Activated CD8-positive, alpha-beta memory T cell treated with anti-CD3 and anti-CD28 coated beads for 48 hours (primary cell): ENCODE measurements at regions not wholly inside any gene's neighbourhood (a gene's known extent, or its start where the extent isn't known, plus 50 kb on each side); places are given as distances from the start of the nearest gene placed in this dataset.

ENCODE experiments used
- DNase-seq, 3 experiments: peaks; one replicate each; pipeline ENCODE4 v3.0.0-alpha.2; 2020; ENCODE audit warnings: low read depth in 2 of 3, low spot score in 2 of 3

- no peak for DNase-seq
Measured at GRCh38 chrX:20393944-20394343, 127.2 kb upstream of the RPS6KA3 start.

GRCh38 chrX:20388594-20388993, 121.9 kb upstream of the RPS6KA3 start:
- DNase-seq: no peak

GRCh38 chrX:20383477-20383876, 116.8 kb upstream of the RPS6KA3 start:
- no peak for DNase-seq

- no peak for DNase-seq
Measured at GRCh38 chrX:20382518-20383297, 116.0 kb upstream of the RPS6KA3 start.

GRCh38 chrX:20382082-20382481, 115.4 kb upstream of the RPS6KA3 start:
- DNase-seq: no peak

GRCh38 chrX:20378233-20378920, 111.7 kb upstream of the RPS6KA3 start:
- no peak for DNase-seq

GRCh38 chrX:20374900-20375438, 108.3 kb upstream of the RPS6KA3 start:
- no peak for DNase-seq

GRCh38 chrX:20374450-20374849, 107.7 kb upstream of the RPS6KA3 start:
- no peak for DNase-seq

- DNase-seq: no peak
Measured at GRCh38 chrX:20373063-20373462, 106.4 kb upstream of the RPS6KA3 start.

GRCh38 chrX:20372533-20372932, 105.8 kb upstream of the RPS6KA3 start:
- no peak for DNase-seq

GRCh38 chrX:20369468-20369867, 102.8 kb upstream of the RPS6KA3 start:
- no peak for DNase-seq

GRCh38 chrX:20364238-20364637, 97.5 kb upstream of the RPS6KA3 start:
- no peak for DNase-seq

GRCh38 chrX:20363275-20363674, 96.6 kb upstream of the RPS6KA3 start:
- DNase-seq: no peak

- DNase-seq: no peak
Measured at GRCh38 chrX:20362268-20363267, 95.9 kb upstream of the RPS6KA3 start.

GRCh38 chrX:20361890-20362262, 95.2 kb upstream of the RPS6KA3 start:
- no peak for DNase-seq

- DNase-seq: no peak
Measured at GRCh38 chrX:20361081-20361889, 94.6 kb upstream of the RPS6KA3 start.

GRCh38 chrX:20355187-20355586, 88.5 kb upstream of the RPS6KA3 start:
- no peak for DNase-seq

GRCh38 chrX:20354505-20354904, 87.8 kb upstream of the RPS6KA3 start:
- DNase-seq: no peak

GRCh38 chrX:20352935-20353336, 86.2 kb upstream of the RPS6KA3 start:
- no peak for DNase-seq

- no peak for DNase-seq
Measured at GRCh38 chrX:20352504-20352903, 85.8 kb upstream of the RPS6KA3 start.
